Fibroblast of lung (primary cell): ENCODE measurements at regions not wholly inside any gene's neighbourhood (a gene's known extent, or its start where the extent isn't known, plus 50 kb on each side); places are given as distances from the start of the nearest gene placed in this dataset.

Source experiments
- EZH2 ChIP-seq: IDR thresholded peaks from 2 replicates; pipeline ENCODE4 v1.5.1; 2012; ENCODE audit warnings: low read length, control low read depth, mild to moderate bottlenecking; ENCODE audit errors: missing control alignments
- TF ChIP-seq, protein P1 (sequence below), 2 donors: IDR thresholded peaks in 1 of 2; conservative IDR thresholded peaks in 1 of 2; 1 replicate in 1 of 2; 2 replicates in 1 of 2; pipeline ENCODE4 v1.5.1; 2011 to 2012; ENCODE audit warnings: low read length in 2 of 2, control low read depth in 1 of 2, inconsistent platforms in 1 of 2, low read depth in 1 of 2, mild to moderate bottlenecking in 1 of 2

DNA sequence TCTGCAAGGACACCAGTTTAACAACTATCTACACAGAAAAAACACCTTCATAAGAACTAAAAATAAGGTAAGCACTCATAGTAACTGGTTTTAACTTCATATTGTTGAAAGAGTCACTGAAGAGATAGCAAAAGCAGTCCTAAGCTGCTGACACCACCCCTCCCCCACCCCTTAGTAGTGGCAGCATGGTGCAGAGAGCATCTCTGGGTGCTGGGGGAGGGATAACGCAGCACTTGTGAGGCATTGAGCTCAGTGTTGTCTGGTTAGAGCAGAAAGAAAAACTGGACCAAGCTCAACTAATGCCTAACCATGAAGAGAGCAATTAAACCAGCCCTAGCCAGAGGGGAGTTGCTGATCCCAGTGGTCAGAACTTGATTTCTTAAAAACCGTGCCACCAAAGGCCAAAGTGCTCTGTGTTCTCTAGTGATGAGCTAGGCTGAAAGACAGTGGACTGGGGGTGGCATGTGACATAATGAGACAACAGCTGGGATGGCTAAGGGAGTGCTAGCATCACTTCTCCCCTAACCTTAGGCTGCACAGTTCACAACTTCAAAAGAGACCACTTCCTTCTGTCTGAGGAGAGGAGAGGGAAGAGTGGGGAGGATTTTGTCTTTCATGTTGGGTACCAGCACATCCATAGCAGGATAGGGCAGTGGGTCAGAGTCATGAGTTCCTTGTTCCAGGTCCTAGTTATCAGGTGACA is 669.3 kb downstream of the PDHA2 start:
- TF ChIP-seq, protein P1, sequence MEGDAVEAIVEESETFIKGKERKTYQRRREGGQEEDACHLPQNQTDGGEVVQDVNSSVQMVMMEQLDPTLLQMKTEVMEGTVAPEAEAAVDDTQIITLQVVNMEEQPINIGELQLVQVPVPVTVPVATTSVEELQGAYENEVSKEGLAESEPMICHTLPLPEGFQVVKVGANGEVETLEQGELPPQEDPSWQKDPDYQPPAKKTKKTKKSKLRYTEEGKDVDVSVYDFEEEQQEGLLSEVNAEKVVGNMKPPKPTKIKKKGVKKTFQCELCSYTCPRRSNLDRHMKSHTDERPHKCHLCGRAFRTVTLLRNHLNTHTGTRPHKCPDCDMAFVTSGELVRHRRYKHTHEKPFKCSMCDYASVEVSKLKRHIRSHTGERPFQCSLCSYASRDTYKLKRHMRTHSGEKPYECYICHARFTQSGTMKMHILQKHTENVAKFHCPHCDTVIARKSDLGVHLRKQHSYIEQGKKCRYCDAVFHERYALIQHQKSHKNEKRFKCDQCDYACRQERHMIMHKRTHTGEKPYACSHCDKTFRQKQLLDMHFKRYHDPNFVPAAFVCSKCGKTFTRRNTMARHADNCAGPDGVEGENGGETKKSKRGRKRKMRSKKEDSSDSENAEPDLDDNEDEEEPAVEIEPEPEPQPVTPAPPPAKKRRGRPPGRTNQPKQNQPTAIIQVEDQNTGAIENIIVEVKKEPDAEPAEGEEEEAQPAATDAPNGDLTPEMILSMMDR (conservative IDR thresholded peaks at IDR 0.05 in 1 of 2, IDR thresholded peaks at IDR 0.05 in 1 of 2; ENCODE audit: low read depth in 1 of 2, low read length in 2 of 2) = no peak
- TF ChIP-seq EZH2 = no peak
